B cell (primary cell): ENCODE measurements at regions not wholly inside any gene's neighbourhood (a gene's known extent, or its start where the extent isn't known, plus 50 kb on each side); places are given as distances from the start of the nearest gene placed in this dataset.

ENCODE experiments used
- CTCF ChIP-seq: fragments of 200-600 bp; IDR thresholded peaks from one replicate; pipeline ENCODE4 v1.8.0; 2022; ENCODE audit warnings: antibody characterized with exemption, mild to moderate bottlenecking
- EZH2 ChIP-seq: IDR thresholded peaks from 2 replicates; pipeline ENCODE4 v1.6.1; 2012; ENCODE audit warnings: borderline replicate concordance, low read depth, mild to moderate bottlenecking, moderate library complexity, low read length; ENCODE audit not compliant: insufficient read depth, poor library complexity, severe bottlenecking

- no peak for TF ChIP-seq CTCF
- no peak for TF ChIP-seq EZH2
These were observed 191.2 kb upstream of the SOX14 start for GRCh38 chr3:137572931-137573330.
